HTR-8/SVneo (cell line): ENCODE measurements at regions not wholly inside any gene's neighbourhood (a gene's known extent, or its start where the extent isn't known, plus 50 kb on each side); places are given as distances from the start of the nearest gene placed in this dataset.

Experiments
- DNase-seq: peaks from one replicate; pipeline ENCODE4 v3.0.0; 2011; ENCODE audit warnings: low spot score, mixed read lengths; ENCODE audit not compliant: insufficient read length
- FAIRE-seq: peaks from 2 replicates; lab custom pipeline; 2011; peaks lifted over from hg19 to GRCh38; lab: Jason Lieb, UNC

DNA sequence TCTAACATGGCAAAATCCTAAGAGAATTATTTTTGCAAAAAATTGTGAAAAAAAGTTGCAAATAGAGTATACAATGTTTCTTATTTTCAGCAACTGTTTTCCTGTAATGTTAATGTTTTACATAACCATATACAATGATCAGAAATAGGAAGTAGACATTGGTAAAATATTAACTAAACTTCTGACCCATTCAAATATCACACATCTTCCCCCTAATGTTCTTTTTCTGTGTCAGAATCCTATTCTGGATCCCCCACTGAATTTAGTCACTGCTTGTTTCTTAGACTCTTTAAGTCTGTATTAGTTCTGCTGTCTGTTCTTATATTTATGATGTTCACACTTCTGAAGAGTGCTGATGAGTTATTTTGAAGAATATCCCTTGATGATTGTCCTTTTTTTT, 62.0 kb downstream of the HFE start:
- FAIRE-seq (no peak), DNase-seq (no peak)

DNA sequence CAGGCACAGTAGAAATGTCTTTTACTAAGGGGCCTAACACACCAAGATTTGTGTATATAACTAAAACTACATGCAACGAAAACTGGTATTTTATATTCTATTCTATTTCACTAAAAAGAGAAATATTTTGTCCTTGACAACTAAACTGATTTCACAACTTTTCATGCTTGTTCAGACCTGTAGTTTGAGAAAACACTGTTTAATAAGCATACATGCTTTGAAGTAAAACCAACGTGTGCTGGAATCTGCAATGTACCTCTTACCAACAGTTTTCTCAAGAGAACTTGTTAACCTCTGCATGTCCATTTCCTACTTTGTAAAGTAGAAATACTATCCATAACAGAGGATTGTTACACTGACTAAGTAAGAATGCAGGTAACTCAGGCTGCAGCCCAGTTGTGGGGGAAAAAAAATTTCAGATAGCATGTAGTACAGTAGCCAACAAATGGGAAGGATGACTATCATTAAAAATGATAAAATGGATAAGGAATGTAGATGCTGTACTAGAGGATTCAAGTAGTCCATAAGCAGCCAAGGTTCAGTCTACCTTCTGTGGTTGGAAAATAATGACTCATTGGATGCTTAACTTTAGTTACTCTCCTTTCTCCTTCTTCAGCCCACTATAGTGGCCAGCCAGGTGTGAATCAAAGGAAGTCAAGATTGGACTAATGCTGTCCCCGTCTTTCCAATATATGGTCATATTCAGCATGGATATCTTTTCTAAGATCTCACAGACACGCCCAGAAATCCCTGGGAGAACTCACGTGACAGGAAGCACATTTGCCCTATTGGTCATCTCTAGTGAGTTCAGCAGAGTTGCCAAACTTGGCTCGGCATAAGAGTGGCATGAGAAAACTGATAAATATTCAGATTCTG, 65.2 kb downstream of the HFE start:
- FAIRE-seq: no peak
- no peak for DNase-seq

DNA sequence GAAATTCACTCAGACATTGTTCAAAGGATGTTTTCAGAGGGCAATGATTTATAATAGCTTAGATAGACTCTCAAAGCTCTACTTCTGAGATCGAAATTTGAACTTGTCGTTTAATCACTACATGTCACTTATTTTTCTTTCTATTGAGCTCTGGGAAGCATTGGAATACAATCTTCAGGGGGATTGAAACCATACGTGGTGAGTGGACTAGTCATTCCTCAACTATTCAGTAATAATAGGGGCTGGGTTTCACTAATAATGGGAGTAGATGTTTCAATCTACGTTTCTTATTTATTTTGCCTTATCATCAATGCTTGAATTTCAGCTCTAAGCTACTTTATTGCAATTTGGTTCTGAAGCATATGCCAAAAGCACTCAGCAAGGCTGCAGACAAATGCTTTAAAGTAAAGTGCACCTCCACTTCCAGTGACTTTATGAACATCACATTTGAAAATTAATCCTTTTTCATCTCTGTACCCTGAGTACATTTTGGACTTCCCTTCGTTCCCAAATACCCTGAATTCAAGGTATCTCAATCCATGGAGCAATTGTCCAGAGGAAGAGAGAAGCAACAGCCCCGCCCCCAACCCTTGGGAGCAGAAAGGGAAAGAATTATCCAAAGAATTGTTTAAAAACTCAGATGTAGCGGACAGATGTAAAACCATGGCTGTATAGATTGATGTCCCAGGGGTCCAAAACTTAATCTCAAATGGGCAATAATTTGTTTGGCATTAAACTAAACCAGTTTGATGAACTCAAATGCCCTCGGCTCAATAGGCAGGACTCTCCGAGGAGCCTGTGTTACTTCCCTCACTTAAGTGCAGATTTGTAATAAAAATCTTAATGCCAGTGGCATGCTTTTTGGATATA, 68.1 kb downstream of the HFE start:
- DNase-seq (no peak), FAIRE-seq (no peak)

DNA sequence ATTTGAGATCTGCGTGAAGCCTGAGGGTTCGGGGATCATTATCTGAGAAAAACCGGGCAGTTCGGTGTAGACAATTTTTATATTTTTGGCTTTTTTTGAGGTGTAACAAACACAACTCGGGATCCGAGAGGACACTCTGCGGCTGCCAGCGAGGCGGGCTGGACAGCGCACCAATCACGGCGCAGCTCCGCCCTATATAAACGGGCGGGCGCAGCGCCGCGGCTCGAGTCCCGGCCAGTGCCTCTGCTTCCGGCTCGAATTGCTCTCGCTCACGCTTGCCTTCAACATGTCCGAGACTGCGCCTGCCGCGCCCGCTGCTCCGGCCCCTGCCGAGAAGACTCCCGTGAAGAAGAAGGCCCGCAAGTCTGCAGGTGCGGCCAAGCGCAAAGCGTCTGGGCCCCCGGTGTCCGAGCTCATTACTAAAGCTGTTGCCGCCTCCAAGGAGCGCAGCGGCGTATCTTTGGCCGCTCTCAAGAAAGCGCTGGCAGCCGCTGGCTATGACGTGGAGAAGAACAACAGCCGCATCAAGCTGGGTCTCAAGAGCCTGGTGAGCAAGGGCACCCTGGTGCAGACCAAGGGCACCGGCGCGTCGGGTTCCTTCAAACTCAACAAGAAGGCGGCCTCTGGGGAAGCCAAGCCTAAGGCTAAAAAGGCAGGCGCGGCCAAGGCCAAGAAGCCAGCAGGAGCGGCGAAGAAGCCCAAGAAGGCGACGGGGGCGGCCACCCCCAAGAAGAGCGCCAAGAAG, 69.0 kb downstream of the HFE start:
- peak; percentile 86 for DNase-seq
- no peak for FAIRE-seq

DNA sequence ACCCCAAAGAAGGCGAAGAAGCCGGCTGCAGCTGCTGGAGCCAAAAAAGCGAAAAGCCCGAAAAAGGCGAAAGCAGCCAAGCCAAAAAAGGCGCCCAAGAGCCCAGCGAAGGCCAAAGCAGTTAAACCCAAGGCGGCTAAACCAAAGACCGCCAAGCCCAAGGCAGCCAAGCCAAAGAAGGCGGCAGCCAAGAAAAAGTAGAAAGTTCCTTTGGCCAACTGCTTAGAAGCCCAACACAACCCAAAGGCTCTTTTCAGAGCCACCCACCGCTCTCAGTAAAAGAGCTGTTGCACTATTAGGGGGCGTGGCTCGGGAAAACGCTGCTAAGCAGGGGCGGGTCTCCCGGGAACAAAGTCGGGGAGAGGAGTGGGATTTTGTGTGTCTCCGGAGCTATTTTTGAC, 69.6 kb downstream of the HFE start:
- DNase-seq: peak; percentile 19
- FAIRE-seq: no peak

DNA sequence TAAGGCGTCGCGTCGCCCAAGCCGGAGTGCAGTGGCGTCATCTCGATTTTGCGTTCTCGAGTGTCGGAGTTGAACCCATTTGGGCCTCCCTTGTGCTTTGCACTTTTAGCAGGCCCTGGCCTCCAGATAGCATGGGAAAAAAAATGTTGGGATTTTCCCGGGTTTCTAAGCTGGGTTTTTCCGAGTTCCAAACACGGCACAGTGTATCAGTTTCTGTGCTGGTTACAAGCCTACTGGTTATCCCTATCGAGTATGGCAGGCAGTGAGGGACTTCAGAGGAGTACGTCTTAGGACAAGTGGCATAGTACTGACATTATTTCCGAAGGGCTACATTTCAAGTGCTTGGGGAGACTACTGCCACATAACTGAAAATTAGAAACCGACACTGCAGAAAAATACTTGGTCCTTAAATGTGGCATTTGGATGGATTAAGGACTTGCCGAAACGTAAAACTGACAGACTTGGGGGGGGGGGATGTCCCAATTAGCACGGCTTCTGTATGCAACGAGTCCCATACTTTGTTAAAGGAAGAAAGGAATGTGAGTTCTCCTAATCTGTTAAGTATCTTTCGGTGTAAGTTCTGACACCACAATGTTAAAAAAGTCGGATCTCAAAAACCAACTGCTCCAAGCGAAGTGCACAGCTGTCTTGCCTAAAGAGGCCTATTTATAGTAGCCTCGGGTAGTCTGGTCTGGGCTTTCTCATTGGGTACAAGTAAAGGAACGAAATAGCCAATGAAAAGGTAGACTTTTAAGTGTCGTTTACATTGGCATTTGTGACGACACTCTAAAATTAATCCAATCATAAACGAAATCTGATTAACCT, 70.2 kb downstream of the HFE start:
- peak; percentile 92 for DNase-seq
- no peak for FAIRE-seq

DNA sequence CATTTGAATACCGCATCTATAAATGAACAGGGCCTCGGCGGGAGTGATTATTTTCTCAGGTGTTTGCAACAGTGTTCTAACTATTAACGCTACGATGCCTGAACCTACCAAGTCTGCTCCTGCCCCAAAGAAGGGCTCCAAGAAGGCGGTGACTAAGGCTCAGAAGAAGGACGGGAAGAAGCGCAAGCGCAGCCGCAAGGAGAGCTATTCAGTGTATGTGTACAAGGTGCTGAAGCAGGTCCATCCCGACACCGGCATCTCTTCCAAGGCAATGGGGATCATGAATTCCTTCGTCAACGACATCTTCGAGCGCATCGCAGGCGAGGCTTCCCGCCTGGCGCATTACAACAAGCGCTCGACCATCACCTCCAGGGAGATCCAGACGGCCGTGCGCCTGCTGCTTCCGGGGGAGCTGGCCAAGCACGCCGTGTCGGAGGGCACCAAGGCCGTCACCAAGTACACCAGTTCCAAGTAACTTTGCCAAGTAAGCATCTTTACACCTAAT, 70.9 kb downstream of the HFE start:
- peak; percentile 20 for FAIRE-seq

DNA sequence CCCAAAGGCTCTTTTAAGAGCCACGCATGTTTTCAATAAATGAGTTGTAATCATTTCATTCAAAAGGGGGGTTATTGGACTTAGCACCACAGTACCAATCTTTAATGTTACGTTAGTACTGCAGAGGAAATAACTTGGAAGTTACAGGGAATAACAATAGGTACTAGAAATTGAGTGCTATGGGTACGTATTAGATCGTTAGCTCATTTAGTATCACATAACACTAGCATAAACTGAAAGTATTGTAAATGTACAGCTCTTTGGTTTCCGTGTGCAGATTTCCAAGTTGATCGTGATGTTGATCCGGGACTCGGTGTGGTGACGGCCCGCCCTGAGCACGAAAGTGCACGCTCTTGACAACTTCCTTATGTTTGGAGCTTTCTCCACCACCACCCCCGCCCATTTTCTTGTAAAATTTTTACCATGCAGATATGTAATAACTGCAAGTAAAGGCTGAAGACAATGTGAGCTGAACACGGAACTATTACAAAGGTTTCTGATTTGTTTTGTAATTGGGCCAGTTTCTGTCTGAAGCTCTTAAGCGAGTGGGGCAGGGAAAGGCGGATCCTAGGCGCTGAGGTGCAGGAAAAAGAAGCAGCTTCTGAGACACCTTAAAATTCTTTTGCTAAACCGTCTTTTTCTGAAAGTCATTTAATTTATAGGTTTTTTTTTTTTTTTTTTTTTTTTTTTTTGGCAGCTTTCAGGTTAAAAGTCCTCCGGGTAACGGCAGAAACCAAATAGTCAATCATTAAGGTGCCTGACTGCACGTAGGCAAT, 71.5 kb downstream of the HFE start:
- no peak for DNase-seq
- no peak for FAIRE-seq

More for the DNA sequence above, 70.9 kb downstream of the HFE start:
- DNase-seq: no peak

DNA sequence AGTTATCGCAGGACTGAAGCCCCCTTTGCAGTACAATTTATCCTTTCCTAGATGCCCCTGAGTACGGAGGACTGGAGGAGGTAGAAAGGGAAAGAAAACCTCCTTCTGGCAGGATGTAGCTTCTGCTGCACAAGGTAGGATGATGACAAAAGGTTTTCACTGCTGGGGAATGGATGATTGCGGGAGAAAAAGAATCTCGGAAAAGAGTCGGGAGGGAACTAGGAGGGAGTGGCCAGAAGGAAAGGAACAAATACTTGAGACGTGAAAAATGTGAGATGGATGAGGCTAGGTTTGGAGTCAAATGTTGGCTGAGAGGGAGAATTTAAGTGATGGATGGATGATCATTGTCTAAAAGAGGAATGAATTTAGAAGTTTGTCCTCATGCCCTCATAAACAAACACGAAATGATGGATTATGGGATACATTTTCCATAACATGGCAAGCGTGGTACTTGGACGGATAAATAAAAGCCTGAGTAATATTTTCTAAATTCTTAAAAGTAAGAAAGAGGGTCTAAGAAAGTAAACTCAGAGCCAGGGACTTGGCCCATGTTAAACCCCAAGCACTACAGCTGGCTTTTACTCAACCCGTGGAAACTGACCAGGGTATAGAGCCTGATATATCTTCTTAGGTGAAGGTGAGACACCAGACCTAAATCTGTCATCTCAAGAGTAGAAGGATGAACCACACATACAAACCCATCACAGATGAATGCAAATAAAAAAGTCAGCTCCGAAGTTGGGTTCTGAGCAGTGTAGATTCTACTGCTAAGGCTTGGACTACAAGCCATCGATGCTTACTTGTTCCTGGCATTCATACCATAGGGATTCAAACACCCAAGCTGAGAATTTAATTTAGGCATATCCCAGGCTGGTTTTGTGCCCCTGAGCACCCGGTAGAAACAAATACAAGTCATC, 72.4 kb downstream of the HFE start:
- no peak for DNase-seq
- FAIRE-seq: no peak

DNA sequence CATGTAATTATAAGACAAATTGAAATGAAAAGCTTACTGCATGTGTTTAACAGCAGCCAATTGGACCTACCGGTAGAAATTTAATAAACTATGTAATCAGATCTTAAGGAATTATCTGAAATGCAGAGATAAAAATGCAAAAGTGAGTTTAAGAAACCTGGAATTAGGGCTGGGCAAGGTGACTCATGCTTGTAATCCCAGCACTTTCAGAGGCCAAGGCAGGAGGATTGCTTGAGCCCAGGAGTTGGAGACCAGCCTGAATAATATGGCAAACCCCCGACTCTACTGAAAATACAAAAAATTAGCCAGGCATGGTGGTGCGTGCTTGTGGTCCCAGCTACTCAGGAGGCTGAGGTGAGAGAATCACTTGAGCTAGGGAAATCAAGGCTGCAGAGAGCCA, 74.1 kb downstream of the HFE start:
- DNase-seq: no peak
- FAIRE-seq: no peak

DNA sequence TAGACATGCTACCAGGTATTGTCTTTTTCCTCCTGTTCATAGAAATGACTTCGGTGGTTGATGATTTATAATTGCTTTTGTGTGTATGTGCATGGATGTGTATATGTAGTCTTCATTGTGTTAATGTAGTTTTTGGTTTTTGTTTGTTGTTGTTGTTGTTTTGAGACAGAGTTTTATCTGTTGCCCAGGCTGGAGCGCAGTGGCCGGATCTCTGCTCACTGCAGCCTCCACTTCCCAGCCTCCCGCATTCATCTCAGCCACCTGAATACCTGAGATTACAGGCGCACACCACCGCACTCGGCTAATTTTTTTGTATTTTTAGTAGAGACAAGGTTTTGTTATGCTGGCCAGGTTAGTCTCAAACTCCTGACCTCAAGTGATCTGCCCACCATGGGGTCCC, 75.2 kb downstream of the HFE start:
- no peak for FAIRE-seq
- no peak for DNase-seq

DNA sequence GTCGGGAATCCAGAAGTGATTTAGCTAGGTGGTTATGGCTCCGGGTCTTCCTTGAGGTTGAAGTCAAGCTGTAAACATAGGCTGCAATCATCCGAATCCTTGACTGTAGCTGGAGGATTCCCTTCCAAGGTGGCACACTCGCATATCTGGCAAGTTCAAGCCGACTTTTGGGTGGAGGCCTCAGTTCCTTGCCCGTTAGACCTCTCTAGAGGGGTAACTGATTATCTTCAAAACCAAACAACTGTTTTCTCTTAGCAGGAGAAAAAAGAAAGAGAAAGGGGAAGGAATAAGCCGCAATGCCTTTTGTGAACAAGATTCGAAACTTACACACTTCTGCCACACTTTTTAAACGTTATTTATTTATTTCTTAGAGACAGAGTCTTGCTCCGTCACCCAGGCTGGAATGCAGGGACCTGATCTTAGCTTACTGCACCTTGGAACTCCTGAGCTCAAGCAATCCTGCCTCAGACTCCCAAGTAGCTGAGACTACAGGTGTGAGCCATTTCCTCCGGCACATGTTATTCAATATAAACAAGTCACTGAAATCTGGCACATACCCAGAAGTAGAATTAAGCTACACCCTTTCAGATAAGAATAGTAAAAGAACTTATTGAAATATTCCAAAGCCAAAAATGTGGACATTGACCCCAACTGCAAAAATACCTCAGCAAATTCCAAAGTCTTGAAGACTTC, 76.3 kb downstream of the HFE start:
- DNase-seq: no peak
- FAIRE-seq: no peak

DNA sequence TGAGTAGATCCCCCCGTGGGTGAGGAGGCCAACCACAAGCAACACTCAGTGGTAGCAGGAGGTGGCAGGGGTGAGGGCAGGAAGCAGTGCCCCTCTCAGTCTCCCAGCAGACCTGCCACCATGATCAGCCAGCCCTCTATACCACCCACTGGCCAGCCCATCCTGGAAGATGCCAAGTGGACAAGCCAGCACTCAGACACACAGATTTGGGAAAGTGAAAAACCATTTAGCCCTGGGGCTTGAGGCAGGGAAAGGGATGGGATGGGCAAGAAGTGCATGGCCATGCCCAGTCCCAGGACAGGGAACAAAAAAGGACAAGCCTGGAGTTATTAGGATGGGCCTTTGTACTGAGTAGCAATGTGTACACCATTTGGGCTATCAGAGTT, 76.9 kb downstream of the HFE start:
- FAIRE-seq (no peak), DNase-seq (no peak)

DNA sequence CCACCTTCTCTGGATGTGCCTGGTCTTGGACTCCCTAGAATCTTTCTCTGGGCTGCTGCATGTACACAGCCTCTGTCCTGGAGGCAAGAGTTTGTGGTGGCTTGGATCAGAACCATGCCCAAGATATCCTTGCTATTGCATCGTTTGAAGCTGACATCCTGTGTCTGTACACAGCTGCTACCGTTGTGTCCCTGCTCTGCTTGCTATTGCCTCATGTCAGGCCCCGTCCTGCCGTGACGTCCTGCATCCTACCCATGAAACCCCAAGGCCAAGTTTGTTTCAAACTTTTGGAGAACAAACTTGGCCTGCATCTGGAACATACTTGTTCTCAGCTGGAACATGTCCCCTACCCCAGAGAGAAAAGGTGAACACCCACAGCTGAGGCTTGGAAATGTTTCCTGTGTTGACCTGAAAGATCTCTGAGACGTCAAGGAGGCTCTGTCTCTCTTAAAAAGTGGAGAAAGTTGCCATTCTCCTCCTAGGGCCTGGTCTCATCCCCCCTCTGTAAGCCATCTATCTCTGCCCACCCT, 78.1 kb downstream of the HFE start:
- FAIRE-seq (no peak), DNase-seq (no peak)

DNA sequence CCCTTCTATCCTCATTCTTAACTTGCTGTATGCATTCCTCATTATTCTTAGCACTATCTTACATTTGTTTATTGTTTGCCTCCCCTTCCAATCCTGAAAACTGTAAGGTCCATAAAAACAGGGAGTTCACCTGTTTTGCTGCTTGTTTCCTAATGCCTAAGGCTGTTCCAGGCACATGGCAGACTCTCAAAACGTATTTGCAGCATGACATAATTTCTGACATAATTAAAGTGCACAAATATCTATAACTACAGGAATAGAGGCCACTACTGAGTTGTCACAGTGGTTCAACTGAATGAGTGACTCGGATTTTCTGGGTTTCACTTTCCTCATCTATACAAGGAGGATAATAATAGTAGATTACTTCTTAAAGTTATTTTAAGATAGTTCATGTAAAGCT, 83.0 kb downstream of the HFE start:
- no peak for FAIRE-seq
- DNase-seq: no peak

DNA sequence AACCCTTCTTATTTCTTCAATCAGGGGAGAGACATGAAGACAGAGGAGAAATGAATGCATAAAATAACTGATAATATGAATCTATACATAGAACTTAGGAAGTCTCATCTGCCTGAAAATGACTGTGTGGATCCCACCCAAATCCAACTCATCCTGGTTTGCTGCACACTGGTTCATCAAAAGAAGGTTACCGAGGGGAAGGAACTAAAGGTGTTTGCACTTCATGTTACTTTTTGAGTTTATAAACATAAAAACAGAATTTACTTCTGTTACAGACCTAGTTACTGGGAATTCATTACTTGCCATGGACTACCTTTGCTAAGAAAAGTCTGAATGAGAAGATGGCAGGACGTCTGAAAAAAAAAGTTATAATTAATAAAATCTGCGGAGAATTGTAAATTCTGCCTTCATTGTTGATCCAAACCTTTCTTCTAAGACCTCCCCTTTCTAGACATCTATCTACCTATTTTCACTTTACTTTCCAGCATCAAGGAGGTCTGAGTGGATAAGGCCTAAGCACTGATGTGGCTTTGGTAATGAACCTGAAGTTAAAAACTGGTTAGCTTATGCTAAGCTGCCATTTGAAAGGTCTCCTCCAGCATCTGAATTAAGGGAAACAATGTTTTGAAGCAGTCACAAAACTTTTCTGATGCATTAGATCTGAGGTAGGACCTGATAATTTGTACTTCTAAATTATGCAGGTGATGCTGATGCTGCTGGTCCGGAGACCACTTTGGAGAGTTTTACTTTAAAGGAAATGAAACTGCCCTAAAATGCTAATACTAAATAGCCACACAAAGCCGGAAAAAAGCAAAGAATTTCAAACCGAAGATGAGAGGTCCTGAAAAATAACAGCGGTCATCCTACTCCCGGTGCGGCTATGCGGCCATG, 84.0 kb downstream of the HFE start:
- DNase-seq (no peak), FAIRE-seq (no peak)
